Astrocyte of the spinal cord (primary cell): ENCODE measurements at regions not wholly inside any gene's neighbourhood (a gene's known extent, or its start where the extent isn't known, plus 50 kb on each side); places are given as distances from the start of the nearest gene placed in this dataset.

Experiments used
- DNase-seq: peaks from one replicate; pipeline ENCODE4 v3.0.0; 2011; ENCODE audit warnings: low read depth, low spot score
- H3K4me3 ChIP-seq: 2 replicates; pipeline ENCODE4 v1.5.1; 2011; ENCODE audit warnings: low read depth, mild to moderate bottlenecking, low read length, moderate library complexity
- CTCF ChIP-seq: IDR thresholded peaks from 2 replicates; pipeline ENCODE4 v1.5.1; 2012; ENCODE audit warnings: low read depth, mild to moderate bottlenecking, low read length, inconsistent platforms
- in situ Hi-C: cut with HindIII; loops from 2 replicates; pipeline ENCODE4 v1.10.0; 2017; ENCODE audit warnings: low sequenced_read_pairs

DNA sequence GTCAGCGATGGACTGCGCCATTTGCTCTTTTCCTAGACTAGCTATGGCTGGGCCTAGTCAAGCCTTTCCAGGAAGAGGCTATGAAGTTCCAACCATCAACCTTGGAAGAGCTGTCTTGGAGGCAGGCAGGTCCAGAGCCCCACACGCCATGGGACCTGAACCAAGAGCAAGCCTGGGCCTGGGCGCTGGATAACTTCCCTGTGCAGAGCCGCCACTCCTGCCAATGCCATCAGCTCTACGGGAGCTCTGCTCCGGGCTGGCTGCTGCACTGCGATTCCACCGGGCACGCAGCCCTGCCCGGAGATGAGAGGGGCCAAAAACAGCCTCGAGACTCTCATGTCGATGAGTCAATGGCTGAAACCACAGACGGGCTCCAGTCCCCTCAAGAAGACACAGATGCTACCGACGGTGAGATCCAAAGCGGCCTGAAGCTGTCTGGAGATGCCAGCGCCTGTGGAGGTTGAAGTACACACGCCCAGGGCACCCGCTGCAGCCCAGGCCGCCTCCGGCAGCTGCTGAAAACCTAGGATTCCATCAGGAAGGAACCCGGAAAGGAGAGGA is 103.7 kb upstream of the SELENOP start:
- in situ Hi-C loops: no loop called here
- no peak for DNase-seq
- H3K4me3 ChIP-seq: no peak overlapping the region
- TF ChIP-seq CTCF: no peak

- in situ Hi-C loops: no loop called here
- H3K4me3 ChIP-seq: no peak overlapping the region
- peak; percentile 55 for TF ChIP-seq CTCF
- peak; percentile 72 for DNase-seq
Measured at GRCh38 chr5:42912184-42912798, 100.6 kb upstream of the SELENOP start.

DNA sequence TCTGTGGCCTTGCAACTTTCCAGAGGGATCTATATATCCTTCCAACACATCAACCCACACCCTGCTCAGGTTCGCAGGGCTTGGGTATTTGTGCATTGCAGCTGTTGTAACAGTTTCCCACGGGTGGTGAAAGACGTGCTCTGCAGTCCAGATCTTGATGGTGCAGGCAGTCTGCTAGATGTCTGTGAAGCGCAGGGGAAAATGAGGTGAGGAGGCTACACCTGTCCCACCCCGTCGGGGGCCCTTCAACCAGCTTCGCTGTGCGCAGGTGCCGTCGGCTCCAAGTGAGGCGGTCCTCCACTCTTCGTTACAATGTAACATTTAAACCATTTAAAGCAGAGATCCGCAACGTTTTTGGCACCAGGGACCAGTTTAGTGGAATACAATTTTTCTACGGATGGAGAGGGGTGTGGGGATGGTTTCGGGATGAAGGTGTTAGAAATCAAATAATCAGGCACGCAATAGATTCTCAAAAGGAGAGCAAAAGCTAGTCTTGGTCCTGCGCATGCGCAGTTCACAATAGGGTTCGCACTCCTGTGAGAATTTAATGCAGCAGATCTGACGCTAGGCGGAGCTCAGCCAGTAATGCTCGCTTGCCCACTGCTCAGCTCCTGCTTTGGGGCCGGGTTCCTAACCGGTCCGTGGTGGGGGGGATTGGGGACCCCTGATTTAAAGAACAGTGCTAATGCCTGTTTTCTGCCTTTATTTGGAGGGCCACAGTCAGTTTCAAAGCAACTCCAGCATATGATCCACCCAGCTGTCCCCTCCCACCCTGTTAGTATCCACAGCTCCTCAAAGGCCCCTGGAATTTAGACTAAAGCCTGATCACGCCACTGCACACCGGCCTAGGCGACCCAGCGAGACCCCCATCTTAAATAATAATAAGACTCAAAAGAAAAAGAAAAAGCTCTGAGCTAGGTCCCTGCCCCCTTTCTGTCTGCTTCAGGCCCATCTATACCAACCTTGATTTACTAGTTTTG is 97.1 kb upstream of the SELENOP start:
- H3K4me3 ChIP-seq: peak overlapping the region; percentile 52
- DNase-seq: peak; percentile 83
- peak; percentile 85 for TF ChIP-seq CTCF
- in situ Hi-C loops: no loop called here

DNA sequence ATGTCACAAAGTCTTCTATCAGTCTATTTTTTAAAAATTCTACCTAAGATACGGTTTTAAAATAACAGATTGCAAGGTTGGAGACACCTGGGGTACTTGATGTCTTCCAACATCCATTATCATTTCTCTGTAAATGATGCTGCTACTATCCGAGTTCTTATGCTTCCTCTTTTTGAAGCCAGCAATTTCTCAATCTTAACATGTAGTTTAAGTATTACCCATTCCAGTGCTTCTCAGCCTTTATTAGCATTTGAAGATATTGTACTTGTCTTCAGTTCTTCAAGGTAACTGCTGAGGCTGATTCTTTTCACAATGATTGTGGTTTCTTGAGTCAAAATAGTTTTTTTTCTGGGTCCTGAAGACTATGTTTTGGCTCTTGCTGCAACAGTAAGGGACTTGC is 96.4 kb upstream of the SELENOP start:
- in situ Hi-C loops: no loop called here
- no peak overlapping the region for H3K4me3 ChIP-seq
- TF ChIP-seq CTCF: no peak
- DNase-seq: no peak

GRCh38 chr5:42905827-42906226 is 94.1 kb upstream of the SELENOP start:
- DNase-seq: no peak
- TF ChIP-seq CTCF: no peak
- in situ Hi-C loops: no loop called here
- H3K4me3 ChIP-seq: no peak overlapping the region

DNA sequence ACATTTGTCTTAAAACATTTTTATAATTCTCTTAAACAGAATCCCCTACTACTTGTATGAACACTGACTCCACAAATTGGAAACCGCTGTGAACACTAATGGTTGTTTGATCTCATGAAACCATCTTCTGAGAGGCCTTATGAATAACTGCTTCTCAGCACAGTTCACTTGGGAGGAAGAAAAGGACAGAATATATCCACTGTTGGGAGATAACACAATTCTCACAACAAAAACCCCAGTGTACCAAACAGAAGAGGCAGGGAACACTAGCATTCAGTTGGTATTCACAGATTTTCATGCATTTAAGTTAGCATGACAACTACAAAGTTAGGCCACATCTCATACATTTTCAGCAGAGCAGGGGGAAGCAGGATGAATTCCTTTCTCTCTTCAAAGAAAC is 89.0 kb upstream of the SELENOP start:
- TF ChIP-seq CTCF: no peak
- H3K4me3 ChIP-seq: no peak overlapping the region
- DNase-seq: no peak
- in situ Hi-C loops: no loop called here
